ENCODE measurements at regions not wholly inside any gene's neighbourhood (a gene's known extent, or its start where the extent isn't known, plus 50 kb on each side); places are given as distances from the start of the nearest gene placed in this dataset.

DNA sequence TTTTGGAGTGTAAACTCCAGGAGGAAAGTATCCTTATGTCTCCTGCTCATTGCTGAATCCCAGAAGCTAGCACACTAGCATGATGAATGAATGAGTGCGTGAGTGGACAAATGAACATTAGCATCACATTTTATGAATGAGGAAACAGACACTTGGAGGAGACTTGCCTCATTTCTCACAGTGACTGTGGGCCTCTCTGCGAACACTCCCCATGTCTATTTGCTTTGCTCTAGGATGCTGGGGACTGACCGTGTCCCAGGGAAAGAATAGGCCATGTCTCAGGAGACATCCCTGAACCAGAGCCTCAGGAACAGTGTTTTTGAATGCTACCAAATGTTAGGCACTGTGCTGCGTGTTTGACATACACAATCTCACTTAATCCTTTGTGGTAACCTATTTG, 140.9 kb downstream of the OMA1 start:
- Histone ChIP-seq H3K36me3 (ENCODE audit: insufficient read depth, low read length) (no peaks in the 10 kb centered on the region), H2AFZ (ENCODE audit: low read depth, low read length) (no peak overlapping the region), H3K9me3 (ENCODE audit: insufficient read depth, low read length, severe bottlenecking) (no peaks in the 10 kb centered on the region), H3K27me3 (ENCODE audit: insufficient read depth, low read length, poor library complexity) (no peaks in the 10 kb centered on the region), H3K79me2 (ENCODE audit: insufficient read depth, low read length) (no peaks in the 10 kb centered on the region), H3K27ac (ENCODE audit: low read length) (no peak overlapping the region), H3K4me1 (ENCODE audit: insufficient read depth, low read length) (no peaks in the 10 kb centered on the region), H3K9ac (ENCODE audit: low read depth, low read length) (no peak overlapping the region), H3K4me3 (ENCODE audit: low read depth in 1 of 2, low read length in 2 of 2) (no peak overlapping the region), H3K4me2 (ENCODE audit: insufficient read depth, low read length) (no peak overlapping the region), H4K20me1 (ENCODE audit: insufficient read depth, low read length) (no peaks in the 10 kb centered on the region)
- TF ChIP-seq EZH2 (IDR thresholded peaks at IDR 0.05; ENCODE audit: borderline replicate concordance, low read depth, low read length, severe bottlenecking), result no peak
- TF ChIP-seq, protein P1, sequence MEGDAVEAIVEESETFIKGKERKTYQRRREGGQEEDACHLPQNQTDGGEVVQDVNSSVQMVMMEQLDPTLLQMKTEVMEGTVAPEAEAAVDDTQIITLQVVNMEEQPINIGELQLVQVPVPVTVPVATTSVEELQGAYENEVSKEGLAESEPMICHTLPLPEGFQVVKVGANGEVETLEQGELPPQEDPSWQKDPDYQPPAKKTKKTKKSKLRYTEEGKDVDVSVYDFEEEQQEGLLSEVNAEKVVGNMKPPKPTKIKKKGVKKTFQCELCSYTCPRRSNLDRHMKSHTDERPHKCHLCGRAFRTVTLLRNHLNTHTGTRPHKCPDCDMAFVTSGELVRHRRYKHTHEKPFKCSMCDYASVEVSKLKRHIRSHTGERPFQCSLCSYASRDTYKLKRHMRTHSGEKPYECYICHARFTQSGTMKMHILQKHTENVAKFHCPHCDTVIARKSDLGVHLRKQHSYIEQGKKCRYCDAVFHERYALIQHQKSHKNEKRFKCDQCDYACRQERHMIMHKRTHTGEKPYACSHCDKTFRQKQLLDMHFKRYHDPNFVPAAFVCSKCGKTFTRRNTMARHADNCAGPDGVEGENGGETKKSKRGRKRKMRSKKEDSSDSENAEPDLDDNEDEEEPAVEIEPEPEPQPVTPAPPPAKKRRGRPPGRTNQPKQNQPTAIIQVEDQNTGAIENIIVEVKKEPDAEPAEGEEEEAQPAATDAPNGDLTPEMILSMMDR (IDR thresholded peaks at IDR 0.05; ENCODE audit: borderline replicate concordance, extremely low read depth, low read length, poor library complexity, severe bottlenecking), result no peak
- ATAC-seq (ENCODE audit: insufficient read depth, low read depth), result no peak
- no peak for DNase-seq

DNA sequence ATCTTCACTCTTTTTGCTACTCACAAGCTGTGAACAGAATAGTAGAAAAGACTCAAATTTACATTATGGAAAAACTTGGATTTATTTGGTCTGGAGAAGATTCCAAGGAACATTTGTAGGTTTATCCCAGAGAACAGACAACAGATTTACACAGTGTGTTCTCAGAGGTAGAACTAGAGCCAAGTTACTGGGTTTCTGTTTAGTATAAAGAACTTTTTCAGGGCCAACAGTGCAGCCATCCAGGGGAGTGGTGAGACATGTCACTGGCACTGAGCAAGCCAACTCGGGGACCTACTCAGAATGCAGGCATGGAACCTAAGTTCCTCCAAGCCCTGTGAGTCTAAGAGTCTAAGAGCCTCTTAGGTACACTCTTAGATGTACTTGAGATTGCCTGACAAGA, 142.6 kb downstream of the OMA1 start:
- Histone ChIP-seq H3K27ac (ENCODE audit: low read length) (no peak overlapping the region), H3K27me3 (ENCODE audit: insufficient read depth, low read length, poor library complexity) (no peaks in the 10 kb centered on the region), H3K4me2 (ENCODE audit: insufficient read depth, low read length) (no peak overlapping the region), H4K20me1 (ENCODE audit: insufficient read depth, low read length) (no peaks in the 10 kb centered on the region), H3K36me3 (ENCODE audit: insufficient read depth, low read length) (no peaks in the 10 kb centered on the region), H3K9me3 (ENCODE audit: insufficient read depth, low read length, severe bottlenecking) (no peaks in the 10 kb centered on the region), H3K4me1 (ENCODE audit: insufficient read depth, low read length) (no peaks in the 10 kb centered on the region), H3K9ac (ENCODE audit: low read depth, low read length) (no peak overlapping the region), H3K4me3 (ENCODE audit: low read depth in 1 of 2, low read length in 2 of 2) (no peak overlapping the region), H2AFZ (ENCODE audit: low read depth, low read length) (no peak overlapping the region), H3K79me2 (ENCODE audit: insufficient read depth, low read length) (no peaks in the 10 kb centered on the region)
- ATAC-seq (ENCODE audit: insufficient read depth, low read depth) (no peak), DNase-seq (no peak)
- no peak for TF ChIP-seq EZH2 (IDR thresholded peaks at IDR 0.05; ENCODE audit: borderline replicate concordance, low read depth, low read length, severe bottlenecking)
- TF ChIP-seq, protein P1 (IDR thresholded peaks at IDR 0.05; ENCODE audit: borderline replicate concordance, extremely low read depth, low read length, poor library complexity, severe bottlenecking), result no peak

DNA sequence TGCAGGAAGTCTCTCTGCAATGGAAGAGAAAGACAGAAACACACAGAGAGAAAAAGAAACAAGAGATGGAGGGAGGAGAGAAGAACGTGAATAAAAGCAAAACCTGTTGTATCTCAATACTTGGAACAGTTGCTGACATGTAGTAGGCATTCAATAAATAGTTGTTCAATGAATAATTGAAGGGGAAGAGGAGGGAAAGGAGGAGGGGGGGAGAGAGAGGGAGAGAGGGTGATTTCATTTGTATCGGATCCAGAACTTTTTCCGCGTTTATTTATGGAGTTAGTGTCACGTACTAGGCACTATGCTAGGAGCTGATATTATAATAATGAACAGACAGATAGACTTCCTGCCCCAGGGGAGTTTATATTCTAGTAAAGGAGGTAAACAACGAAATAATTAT, 144.1 kb downstream of the OMA1 start:
- Histone ChIP-seq H3K27me3 (ENCODE audit: insufficient read depth, low read length, poor library complexity) (no peaks in the 10 kb centered on the region), H3K27ac (ENCODE audit: low read length) (no peak overlapping the region), H3K4me3 (ENCODE audit: low read depth in 1 of 2, low read length in 2 of 2) (no peak overlapping the region), H2AFZ (ENCODE audit: low read depth, low read length) (no peak overlapping the region), H3K4me2 (ENCODE audit: insufficient read depth, low read length) (no peak overlapping the region), H3K9me3 (ENCODE audit: insufficient read depth, low read length, severe bottlenecking) (no peaks in the 10 kb centered on the region), H3K36me3 (ENCODE audit: insufficient read depth, low read length) (no peaks in the 10 kb centered on the region), H4K20me1 (ENCODE audit: insufficient read depth, low read length) (no peaks in the 10 kb centered on the region), H3K9ac (ENCODE audit: low read depth, low read length) (no peak overlapping the region), H3K79me2 (ENCODE audit: insufficient read depth, low read length) (no peaks in the 10 kb centered on the region), H3K4me1 (ENCODE audit: insufficient read depth, low read length) (no peaks in the 10 kb centered on the region)
- no peak for ATAC-seq (ENCODE audit: insufficient read depth, low read depth)
- DNase-seq, result no peak
- no peak for TF ChIP-seq EZH2 (IDR thresholded peaks at IDR 0.05; ENCODE audit: borderline replicate concordance, low read depth, low read length, severe bottlenecking)
- TF ChIP-seq, protein P1 (IDR thresholded peaks at IDR 0.05; ENCODE audit: borderline replicate concordance, extremely low read depth, low read length, poor library complexity, severe bottlenecking), result no peak

DNA sequence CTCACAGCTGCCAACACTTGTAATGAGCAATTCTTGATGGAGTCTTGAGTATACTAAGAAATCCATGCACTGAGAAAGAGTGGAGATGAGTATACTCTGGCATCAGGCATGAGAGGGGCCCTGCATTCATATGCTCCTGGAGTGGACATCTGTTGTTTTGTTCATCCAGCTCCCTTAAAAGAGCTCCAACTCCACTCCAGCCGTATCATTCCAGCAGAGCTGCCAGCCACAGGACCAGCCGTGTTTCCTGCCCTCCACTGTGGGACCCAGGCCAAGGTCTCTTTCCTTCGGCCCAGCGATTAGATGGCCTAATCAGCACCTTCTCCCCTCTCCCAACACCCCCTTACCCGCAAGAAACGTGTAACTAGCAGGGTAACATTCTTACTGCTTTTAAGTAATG, 144.5 kb downstream of the OMA1 start:
- DNase-seq (no peak), ATAC-seq (ENCODE audit: insufficient read depth, low read depth) (no peak)
- Histone ChIP-seq H3K27ac (ENCODE audit: low read length) (no peak overlapping the region), H3K36me3 (ENCODE audit: insufficient read depth, low read length) (no peaks in the 10 kb centered on the region), H3K4me2 (ENCODE audit: insufficient read depth, low read length) (no peak overlapping the region), H3K79me2 (ENCODE audit: insufficient read depth, low read length) (no peaks in the 10 kb centered on the region), H2AFZ (ENCODE audit: low read depth, low read length) (no peak overlapping the region), H3K9me3 (ENCODE audit: insufficient read depth, low read length, severe bottlenecking) (no peaks in the 10 kb centered on the region), H4K20me1 (ENCODE audit: insufficient read depth, low read length) (no peaks in the 10 kb centered on the region), H3K27me3 (ENCODE audit: insufficient read depth, low read length, poor library complexity) (no peaks in the 10 kb centered on the region), H3K4me1 (ENCODE audit: insufficient read depth, low read length) (no peaks in the 10 kb centered on the region), H3K4me3 (ENCODE audit: low read depth in 1 of 2, low read length in 2 of 2) (no peak overlapping the region), H3K9ac (ENCODE audit: low read depth, low read length) (no peak overlapping the region)
- TF ChIP-seq, protein P1 (IDR thresholded peaks at IDR 0.05; ENCODE audit: borderline replicate concordance, extremely low read depth, low read length, poor library complexity, severe bottlenecking), result no peak
- no peak for TF ChIP-seq EZH2 (IDR thresholded peaks at IDR 0.05; ENCODE audit: borderline replicate concordance, low read depth, low read length, severe bottlenecking)

Data from DND-41 (cell line).